Panc1 (cell line): ENCODE measurements at regions not wholly inside any gene's neighbourhood (a gene's known extent, or its start where the extent isn't known, plus 50 kb on each side); places are given as distances from the start of the nearest gene placed in this dataset.
A peak's percentile ranks its signal among the peaks of the same experiment; 100 is the strongest.

Experiments
- ATAC-seq: fragments of 200-7000 bp; cut with Tn5 transposase; 2 replicates; pipeline ENCODE4 v1.9.1; 2020; ENCODE audit warnings: mild to moderate bottlenecking, moderate library complexity
- BruUV-seq: library from RNA; stranded (reverse); fragments of 400-500 nt; replicated peaks from 2 replicates; lab custom pipeline; 2021; lab: Mats Ljungman, UMichigan
- CTCF ChIA-PET: fragments of 300-600 bp; sonication (Branson Sonifier 250); formaldehyde crosslinking; loops from one replicate; lab custom pipeline; 2022; ENCODE audit warnings: antibody characterized with exemption; lab: Charles Lee
- POLR2A ChIA-PET: fragments of 300-600 bp; sonication (Branson Sonifier 250); formaldehyde crosslinking; loops from one replicate; lab custom pipeline; 2022; ENCODE audit warnings: antibody characterized with exemption; lab: Charles Lee
- DNase-seq: peaks from one replicate; pipeline ENCODE4 v3.0.0-alpha.2; 2010; ENCODE audit warnings: low read depth, low spot score
- H3K27ac ChIP-seq: 2 replicates; pipeline ENCODE4 v1.5.1; 2011; ENCODE audit warnings: mild to moderate bottlenecking, low read length, inconsistent platforms
- H3K27me3 ChIP-seq: fragments of 200-500 bp; sonication (Bioruptor generic); 2 replicates; pipeline ENCODE4 v1.6.0; 2014; ENCODE audit warnings: low read length, inconsistent platforms; ENCODE audit not compliant: control insufficient read depth, insufficient read depth
- H3K36me3 ChIP-seq: fragments of 200-500 bp; sonication (Bioruptor generic); 2 replicates; pipeline ENCODE4 v1.5.1; 2014; ENCODE audit warnings: inconsistent platforms, mild to moderate bottlenecking, low read length, moderate library complexity; ENCODE audit not compliant: control insufficient read depth, insufficient read depth
- H3K4me1 ChIP-seq: 2 replicates; pipeline ENCODE4 v1.5.1; 2011; ENCODE audit warnings: inconsistent platforms, mild to moderate bottlenecking, low read length, moderate library complexity; ENCODE audit not compliant: control insufficient read depth, insufficient read depth
- H3K4me3 ChIP-seq, 2 experiments: 2 replicates each; pipeline ENCODE4 v1.5.1; 2011 to 2012; ENCODE audit warnings: low read depth in 2 of 2, low read length in 2 of 2, mild to moderate bottlenecking in 2 of 2, inconsistent platforms in 1 of 2, moderate library complexity in 1 of 2
- H3K9me3 ChIP-seq: fragments of 200-500 bp; sonication (Bioruptor generic); 2 replicates; pipeline ENCODE4 v1.5.1; 2014; ENCODE audit warnings: low read depth, mild to moderate bottlenecking, inconsistent platforms, low read length, moderate library complexity; ENCODE audit not compliant: control insufficient read depth, insufficient read depth
- CTCF ChIP-seq: fragments of 450-650 bp; IDR thresholded peaks from 2 replicates; pipeline ENCODE4 v1.5.1; 2017; ENCODE audit warnings: mild to moderate bottlenecking
- POLR2AphosphoS5 ChIP-seq: IDR thresholded peaks from 2 replicates; pipeline ENCODE4 v1.6.1; 2012; ENCODE audit warnings: mild to moderate bottlenecking, low read depth, low read length, moderate library complexity
- SIN3A ChIP-seq: IDR thresholded peaks from 2 replicates; pipeline ENCODE4 v1.6.1; 2012; ENCODE audit warnings: low read depth, mild to moderate bottlenecking, low read length, moderate library complexity, borderline replicate concordance; ENCODE audit not compliant: insufficient read depth
- TCF7L2 ChIP-seq: IDR thresholded peaks from 2 replicates; pipeline ENCODE4 v1.6.1; 2011; ENCODE audit warnings: mild to moderate bottlenecking, low read depth, low read length, inconsistent platforms
- in situ Hi-C: cut with HindIII; loops from 2 replicates; pipeline ENCODE4 v1.10.0; 2016; ENCODE audit warnings: low sequenced_read_pairs, low pct_unique_long_range_greater_than_20kb
- intact Hi-C: fragments of 100-400 bp; cut with micrococcal nuclease; formaldehyde crosslinking; loops from one replicate; pipeline ENCODE4 v1.10.0; 2022; ENCODE audit not compliant: unreplicated experiment
- TF ChIP-seq, protein P1 (sequence below), 2 experiments: IDR thresholded peaks; 2 replicates each; pipeline ENCODE4 v1.6.1; 2011 to 2012; ENCODE audit warnings: low read depth in 2 of 2, control low read depth in 1 of 2, low read length in 1 of 2, mild to moderate bottlenecking in 1 of 2, moderate library complexity in 1 of 2; ENCODE audit not compliant: insufficient read depth in 1 of 2

GRCh38 chr6:169894377-169894960 is 143.0 kb downstream of the ERMARD start:
- BruUV-seq = no TSS peak
- ChIA-PET POLR2A (no interaction called here), CTCF (interaction anchor here (1.0 kb wide), 1 partner anchor 63 kb away, joined by 3 read pairs; no protein-coding TSS in a partner anchor)
- TF ChIP-seq, protein P1, sequence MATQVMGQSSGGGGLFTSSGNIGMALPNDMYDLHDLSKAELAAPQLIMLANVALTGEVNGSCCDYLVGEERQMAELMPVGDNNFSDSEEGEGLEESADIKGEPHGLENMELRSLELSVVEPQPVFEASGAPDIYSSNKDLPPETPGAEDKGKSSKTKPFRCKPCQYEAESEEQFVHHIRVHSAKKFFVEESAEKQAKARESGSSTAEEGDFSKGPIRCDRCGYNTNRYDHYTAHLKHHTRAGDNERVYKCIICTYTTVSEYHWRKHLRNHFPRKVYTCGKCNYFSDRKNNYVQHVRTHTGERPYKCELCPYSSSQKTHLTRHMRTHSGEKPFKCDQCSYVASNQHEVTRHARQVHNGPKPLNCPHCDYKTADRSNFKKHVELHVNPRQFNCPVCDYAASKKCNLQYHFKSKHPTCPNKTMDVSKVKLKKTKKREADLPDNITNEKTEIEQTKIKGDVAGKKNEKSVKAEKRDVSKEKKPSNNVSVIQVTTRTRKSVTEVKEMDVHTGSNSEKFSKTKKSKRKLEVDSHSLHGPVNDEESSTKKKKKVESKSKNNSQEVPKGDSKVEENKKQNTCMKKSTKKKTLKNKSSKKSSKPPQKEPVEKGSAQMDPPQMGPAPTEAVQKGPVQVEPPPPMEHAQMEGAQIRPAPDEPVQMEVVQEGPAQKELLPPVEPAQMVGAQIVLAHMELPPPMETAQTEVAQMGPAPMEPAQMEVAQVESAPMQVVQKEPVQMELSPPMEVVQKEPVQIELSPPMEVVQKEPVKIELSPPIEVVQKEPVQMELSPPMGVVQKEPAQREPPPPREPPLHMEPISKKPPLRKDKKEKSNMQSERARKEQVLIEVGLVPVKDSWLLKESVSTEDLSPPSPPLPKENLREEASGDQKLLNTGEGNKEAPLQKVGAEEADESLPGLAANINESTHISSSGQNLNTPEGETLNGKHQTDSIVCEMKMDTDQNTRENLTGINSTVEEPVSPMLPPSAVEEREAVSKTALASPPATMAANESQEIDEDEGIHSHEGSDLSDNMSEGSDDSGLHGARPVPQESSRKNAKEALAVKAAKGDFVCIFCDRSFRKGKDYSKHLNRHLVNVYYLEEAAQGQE (IDR thresholded peaks at IDR 0.05; ENCODE audit: insufficient read depth in 1 of 2, low read depth in 2 of 2, low read length in 1 of 2) = no peak
- TF ChIP-seq POLR2AphosphoS5 (no peak), TCF7L2 (no peak), CTCF (no peak), SIN3A (no peak)
- Histone ChIP-seq H3K4me3 (no peak overlapping the region), H3K27me3 (peaks cover 10% of the 10 kb centered on the region; the same call in 1 of the 2 replicates), H3K36me3 (no peaks in the 10 kb centered on the region), H3K9me3 (no peaks in the 10 kb centered on the region), H3K27ac (no peak overlapping the region), H3K4me1 (no peaks in the 10 kb centered on the region; the same call in 1 of the 2 replicates)
- ATAC-seq (no peak), DNase-seq (no peak)
- intact Hi-C loops (no loop called here), in situ Hi-C loops (no loop called here)

- Histone ChIP-seq H3K27ac (no peak overlapping the region), H3K4me3 (no peak overlapping the region), H3K9me3 (no peaks in the 10 kb centered on the region), H3K36me3 (no peaks in the 10 kb centered on the region), H3K4me1 (no peaks in the 10 kb centered on the region; the same call in 1 of the 2 replicates), H3K27me3 (peaks cover 13% of the 10 kb centered on the region; the same call in 1 of the 2 replicates)
- DNase-seq = no peak
- ChIA-PET CTCF (interaction anchor here (1.0 kb wide), 1 partner anchor 62 kb away, joined by 3 read pairs; no protein-coding TSS in a partner anchor), POLR2A (no interaction called here)
- TF ChIP-seq CTCF = no peak
- TF ChIP-seq TCF7L2 = no peak
- TF ChIP-seq, protein P1 (IDR thresholded peaks at IDR 0.05; ENCODE audit: insufficient read depth in 1 of 2, low read depth in 2 of 2, low read length in 1 of 2) = no peak
- TF ChIP-seq POLR2AphosphoS5 = no peak
- TF ChIP-seq SIN3A = no peak
- intact Hi-C loops = no loop called here
- ATAC-seq = peak; percentile 45; the same call in 1 of the 2 replicates
- no TSS peak for BruUV-seq
- in situ Hi-C loops = no loop called here
Measured at GRCh38 chr6:169893624-169894023, 142.2 kb downstream of the ERMARD start.
